GM18909 (cell line): ENCODE measurements at regions not wholly inside any gene's neighbourhood (a gene's known extent, or its start where the extent isn't known, plus 50 kb on each side); places are given as distances from the start of the nearest gene placed in this dataset.
"Not testable (repeated sequence)": the region's sequence is repeated elsewhere in the genome, so short reads cannot be mapped to it uniquely, and the experiment has no call there.

Experiments used
- ATAC-seq: cut with Tn5 transposase; IDR thresholded peaks from one replicate; pipeline ENCODE4 v1.9.1; 2021; ENCODE audit warnings: mild to moderate bottlenecking; ENCODE audit not compliant: unreplicated experiment, poor library complexity

DNA sequence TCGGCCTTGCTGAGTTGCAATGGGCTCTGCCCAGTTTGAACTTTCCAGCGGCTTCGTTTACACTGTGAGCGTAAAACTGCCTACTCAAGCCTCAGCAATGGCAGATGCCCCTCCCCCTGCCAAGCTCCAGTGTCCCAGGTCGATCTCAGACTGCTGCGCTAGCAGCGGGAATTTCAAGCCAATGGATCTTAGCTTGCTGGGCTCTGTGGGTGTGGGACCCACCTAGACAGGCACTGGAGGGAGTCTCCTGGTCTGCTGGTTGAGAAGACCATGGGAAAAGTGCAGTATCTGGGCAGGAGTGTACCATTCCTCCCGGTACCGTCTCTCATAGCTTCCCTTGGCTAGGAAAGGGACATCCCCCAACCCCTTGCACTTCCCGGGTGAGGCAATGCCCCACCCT is 88.2 kb downstream of the KLHL28 start:
- no peak for ATAC-seq

DNA sequence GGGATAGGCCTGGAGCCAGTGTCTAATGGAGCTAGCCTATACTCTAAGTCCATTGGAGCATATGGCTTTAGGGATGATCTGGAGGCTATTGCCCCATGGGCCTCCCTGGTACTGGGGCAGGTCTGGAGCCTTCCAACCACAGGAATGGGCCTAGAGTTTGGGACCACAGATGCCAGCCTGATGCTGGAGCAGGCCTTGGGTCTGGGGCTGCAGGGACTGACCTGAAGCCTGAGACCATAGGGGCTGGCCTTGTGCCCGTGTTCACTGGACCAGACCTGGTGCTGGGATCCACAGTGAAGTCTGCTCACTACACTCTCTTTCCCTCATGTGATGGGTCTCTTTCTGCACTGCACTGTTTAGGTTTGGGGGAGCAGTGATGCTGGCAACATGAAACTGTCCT is 95.0 kb downstream of the KLHL28 start:
- ATAC-seq: no peak

DNA sequence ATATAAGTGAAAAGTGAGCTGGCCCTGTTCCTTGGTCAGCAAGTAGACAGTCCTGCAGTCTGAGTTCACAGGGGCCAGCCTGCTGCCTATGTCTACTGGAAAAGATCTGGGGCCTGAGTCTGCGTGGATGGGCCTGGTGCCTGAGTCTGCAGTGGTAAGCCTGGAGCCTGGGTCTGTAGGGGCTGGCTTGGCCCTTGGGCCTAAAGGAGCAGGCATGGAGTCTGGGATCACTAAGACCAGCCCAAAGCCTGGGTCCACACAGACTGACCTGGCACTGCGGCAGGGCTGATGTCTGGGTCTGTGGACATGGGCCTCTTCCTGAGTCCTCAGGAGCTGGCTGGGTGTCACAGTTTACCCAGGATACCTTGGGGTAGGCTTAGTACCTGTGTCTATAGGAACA is 95.4 kb downstream of the KLHL28 start:
- no peak for ATAC-seq

DNA sequence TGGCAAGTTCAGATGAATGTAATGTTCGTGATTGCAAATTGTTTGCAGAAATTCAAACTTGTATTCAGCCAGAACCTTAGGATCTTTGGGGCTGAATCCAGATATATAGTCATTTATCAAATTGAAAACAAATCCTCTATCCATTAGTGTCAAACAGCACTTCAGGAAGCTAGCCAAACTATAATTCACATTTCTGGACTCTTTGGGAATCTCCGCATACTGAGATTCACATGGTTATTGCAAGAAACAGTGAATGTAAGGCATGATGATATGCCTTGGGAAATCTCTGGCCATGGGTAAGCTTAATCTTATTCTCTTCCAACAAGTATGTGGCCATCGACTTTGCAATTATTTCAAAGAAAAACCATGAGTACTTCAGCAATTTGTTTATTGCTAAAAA is 98.5 kb downstream of the KLHL28 start:
- ATAC-seq: no peak

DNA sequence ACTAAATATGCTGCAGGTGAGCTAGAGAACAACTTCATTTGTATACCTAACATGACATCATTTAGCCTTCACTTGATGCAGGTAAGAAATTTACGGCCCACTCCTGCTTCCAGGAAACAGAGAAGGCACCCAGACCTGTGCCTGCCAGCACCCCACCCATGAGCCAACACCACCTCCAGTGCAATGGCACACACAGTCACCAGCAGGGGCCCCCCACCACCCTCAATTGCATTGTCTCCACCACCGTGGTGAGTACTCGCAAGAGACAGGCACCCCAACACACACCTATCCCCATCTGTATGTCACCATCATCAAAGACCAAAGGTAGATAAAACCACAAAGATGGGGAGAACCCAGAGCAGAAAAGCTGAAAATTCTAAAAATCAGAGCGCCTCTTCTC is 107.6 kb downstream of the KLHL28 start:
- ATAC-seq: no peak

DNA sequence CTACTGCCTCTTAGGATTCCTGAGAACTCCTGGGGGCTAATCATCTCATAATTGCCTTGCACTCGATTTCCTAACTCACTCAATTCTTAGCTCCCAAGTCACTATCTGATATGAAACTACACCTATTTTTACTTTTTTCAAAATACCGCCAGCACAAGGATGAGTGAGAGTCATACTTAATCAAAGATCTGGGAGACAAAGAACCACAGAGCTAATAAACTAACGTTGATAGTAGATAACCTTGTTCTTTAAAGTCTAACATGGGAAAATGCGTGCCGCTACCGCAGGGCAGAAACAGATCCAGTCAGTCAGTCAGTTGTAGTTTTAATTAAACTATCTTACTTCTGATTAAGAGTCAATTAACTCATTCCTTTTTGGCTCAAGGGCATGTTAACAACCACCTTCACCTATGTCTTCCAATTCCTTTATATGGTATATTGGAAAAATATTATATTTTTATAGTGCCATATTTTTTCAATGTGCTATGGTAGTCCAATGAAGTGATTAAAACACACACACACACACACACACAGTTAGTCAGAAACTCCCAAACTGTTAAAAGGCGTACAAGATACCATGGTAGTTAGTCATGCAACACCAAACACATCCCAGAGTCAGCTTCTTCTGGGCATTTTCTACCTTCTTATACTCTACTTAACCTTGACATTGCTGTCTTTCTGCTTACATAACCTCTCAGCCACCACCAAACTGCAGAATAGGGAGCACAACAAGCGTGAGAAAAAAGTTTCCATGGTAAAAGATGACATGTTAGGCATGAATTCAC is 114.0 kb downstream of the KLHL28 start:
- ATAC-seq: no peak

DNA sequence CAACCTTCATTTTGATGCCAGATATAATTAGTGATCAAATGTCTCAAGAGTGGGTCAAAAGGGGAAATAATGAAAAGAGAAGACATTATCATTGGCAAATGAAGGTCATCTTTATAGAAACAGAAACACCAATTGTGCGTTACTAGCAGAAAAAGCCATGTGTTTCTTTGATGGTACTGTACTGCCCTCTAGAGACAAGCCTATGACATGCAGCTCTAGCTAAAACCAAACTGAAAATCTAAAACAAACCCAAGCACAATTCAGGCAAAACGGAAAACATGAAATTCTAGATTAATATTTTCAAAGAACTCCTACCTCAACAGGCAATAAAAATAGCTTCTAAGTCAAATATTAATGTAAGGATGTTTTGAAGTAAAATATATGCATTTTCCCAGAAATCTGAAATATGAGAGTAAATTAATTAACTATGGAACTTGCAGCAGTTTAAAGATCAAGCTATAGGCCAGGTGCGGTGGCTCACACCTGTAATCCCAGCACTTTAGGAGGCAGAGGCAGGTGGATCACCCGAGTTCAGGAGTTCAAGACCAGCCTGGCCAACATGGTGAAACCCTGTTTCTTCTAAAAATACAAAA is 115.4 kb downstream of the KLHL28 start:
- ATAC-seq: peak; percentile 78

DNA sequence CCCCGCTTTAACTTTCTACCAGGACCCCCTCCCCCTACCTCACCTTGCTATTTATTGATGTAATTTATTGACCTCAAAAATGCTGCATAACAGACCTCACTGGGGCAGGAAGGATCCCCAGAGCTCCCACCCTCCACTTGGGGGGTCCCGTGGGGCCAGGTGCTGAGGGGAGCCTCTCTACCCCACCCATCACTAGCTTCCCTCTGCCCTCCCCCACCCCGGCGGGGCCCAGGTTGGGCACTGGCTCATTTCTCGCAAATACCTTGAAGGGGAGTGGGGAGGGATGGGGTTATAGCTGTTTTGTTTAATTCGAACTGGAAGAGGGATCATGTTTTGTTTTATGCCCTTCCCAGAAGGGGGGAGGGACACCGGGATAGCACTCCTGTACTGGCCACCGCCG is 125.8 kb downstream of the KLHL28 start:
- not testable (repeated sequence) for ATAC-seq

DNA sequence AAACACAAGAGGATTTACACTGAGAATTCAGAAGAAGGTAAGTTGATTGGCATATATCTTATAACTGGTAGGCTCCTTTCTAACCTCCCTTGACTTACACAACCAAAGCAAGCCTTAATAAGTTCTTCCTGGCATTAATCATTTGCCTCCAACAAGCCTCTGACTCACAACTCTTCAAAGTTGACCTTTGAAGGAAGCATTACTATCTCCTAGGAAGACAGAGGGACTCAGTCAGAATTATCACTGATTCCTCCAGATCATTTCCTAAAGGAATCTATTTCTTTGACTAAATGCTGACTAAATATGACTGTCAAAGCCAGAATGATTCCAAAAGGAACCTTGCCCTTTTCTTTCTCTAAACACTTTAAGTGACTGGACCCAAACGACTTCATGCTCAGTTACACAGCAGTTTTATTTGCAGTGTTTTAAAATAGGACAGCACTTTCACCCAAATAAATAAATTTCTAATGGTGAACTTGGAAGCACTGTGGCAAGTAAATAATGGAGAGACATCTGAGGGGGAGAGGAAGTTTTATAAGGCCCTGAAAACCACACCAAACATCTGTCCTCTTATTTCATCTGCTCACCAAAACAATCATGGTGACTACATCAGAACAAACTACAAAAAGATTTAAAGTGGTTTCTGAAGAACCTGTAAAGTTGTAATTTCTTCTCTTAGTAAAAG is 128.2 kb downstream of the KLHL28 start:
- ATAC-seq: no peak

DNA sequence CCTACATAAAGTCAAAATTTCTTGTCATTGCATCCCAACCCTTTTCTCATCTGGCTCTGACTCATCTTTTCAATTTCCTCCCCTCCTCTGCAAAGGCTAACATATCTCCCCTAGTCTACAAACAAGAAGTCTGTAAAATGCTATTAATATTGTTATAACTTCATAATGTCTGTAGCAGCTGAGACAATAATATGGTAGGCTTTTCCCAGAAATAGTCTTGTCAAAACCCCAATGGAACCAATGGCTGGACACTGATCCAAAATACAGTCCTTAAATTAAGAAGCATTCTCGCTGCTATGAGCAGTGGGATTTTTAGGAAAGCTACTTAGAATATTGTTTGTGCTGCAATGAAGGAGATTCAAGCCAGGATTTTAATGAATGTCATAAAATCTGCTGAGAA is 131.4 kb downstream of the KLHL28 start:
- no peak for ATAC-seq

DNA sequence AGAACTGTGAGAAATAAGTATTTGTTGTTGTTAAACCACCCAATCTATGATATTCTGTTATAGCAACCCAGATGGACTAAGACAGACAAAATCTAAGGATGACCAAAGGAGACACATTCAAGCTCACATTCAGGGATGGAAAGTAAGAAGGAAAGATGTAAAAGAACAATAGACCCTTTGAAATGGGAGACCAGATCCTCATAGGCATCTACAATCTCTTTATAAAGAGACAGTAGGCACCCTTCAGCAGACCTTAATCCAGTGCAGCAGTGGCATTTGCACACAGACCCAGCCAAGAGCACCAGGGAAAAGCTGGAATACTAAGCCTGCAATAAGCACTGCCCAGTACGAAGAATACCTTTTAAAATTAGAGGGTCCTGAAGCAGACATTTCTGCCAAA is 132.7 kb downstream of the KLHL28 start:
- ATAC-seq: no peak

DNA sequence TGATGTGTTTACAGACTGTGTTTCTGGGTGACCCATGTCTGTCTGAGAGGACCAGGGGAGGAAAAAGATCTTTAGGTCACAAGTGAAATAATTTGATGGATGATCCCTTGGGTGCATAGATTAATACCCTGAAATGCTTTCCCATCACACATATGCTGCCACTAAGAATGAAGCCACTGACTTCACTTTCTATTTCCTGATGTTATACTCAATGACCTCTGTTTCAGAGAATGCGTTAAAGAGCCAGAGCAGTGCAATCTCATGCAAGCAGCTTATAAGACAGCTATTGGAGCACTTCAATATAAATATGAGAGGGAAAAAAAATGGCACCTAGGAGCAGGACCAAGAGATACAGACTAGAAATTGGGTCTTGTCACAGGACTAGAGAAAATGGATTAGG is 133.7 kb downstream of the KLHL28 start:
- ATAC-seq: no peak

DNA sequence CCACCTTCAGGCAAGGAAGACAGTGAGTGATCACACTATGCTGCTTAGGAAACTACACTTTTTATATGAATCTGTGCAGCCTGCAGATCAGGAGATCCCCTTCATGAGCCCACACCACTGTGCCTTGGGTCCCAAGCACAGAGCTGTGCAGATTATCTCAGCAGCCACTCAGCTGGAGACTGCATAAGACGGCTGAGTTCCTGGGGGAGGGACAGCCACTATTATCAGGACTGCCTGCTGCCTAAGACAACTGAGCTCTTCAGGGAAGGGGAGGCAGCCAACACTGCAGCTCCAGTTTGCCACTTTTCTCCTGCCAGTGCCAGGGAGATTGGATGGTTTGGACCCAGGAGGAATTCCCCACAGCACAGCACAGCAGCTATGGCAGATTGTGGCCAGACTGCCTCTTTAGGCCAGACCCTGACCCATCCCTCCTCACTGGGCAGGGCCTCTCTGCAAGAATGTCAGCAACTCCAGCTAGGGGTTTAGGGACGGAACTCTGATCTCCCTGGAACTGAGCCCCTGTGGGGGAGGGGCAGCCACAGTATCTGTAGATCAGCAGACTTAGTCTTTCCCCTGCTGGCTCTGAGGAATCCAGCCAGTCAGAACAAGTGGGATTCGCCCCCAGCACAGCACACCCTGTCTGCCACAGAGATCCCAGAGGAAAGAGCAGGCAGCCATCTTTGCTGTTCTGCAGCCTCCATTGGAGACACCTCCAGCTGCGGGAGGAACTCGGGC is 141.3 kb downstream of the KLHL28 start:
- no peak for ATAC-seq

DNA sequence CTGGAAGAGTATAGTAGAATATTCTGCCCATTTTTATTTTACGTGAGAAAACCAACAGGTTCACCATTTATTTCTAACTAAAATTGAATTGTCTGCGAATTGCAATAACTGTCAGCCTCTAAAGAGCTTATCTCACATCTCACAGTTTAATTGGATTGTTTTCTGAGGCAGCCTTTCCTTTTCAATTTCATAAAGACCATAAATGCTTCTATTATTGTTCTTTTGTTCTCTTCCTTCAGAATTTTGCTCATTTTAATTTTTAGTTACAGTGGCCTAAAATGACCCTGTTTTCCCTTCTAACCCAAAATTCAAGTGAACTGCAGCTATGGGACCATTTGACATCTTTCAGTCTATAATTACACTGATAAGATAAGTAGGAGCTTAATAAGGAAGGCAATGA is 147.6 kb downstream of the KLHL28 start:
- ATAC-seq: no peak

DNA sequence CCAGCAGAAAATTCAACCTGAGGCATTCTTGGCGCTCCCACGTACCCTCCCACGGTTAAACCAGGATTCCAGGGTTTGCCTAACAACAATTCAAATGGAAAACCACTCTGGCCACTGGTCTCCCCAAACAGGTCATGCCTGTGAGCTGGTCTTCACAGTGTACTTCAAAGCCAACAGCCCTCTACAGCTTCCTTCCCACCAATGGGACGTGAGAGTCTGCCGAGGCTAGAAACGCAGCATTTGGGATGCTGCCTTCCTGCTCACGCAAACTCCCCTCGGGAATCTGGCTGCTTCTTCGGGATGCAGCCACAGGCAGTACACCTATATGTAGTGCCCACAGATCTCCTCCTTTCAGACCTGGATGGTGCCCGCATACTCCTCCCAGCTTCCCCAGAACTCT is 149.1 kb downstream of the KLHL28 start:
- ATAC-seq: no peak

DNA sequence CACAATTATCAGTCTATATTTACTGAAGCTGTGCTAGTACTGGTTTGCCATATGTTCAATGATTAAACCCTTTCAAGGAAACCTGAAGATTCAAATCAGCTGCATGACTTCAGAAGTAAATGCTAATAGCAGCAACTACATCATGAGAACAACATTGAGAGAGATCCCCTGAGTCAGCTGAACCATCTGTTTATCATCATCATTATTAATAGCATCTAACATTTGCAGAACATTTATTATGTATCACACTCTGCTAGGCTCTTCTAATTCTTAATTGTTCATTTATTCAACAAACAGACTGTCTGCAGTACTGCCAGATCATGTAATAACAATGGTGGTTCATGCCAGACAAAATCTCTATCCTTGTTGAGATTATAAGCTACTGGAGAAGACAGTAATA is 157.4 kb downstream of the KLHL28 start:
- ATAC-seq: no peak

DNA sequence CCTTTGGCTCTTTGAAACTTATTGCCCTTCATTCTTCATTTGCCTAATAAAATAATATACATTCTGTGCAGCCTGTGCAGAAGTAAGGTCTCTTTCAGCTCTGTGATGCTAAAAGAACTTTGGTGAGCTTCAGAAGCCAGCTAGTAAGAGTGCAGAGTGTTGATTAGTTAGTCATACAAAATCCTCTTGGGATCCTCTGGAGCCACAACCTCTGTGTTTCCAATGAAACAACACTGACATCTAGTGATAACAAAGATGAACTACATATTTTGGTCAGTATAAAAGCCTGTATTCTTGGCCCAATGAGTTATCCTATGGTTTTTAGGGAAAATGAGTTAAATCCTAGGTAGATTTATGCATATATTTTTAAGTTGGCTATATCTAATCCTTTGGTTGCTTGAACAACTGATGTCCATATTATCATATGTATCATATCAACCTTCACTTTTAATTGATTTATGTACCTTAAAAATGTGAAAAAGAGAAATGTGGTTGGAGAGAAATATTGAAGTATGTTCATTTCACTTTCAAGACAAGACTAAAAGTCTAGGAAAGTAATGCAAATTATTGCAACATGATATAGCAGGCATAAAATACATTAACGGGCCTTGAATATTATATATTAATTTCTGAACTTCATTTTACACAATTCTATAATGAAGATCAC is 158.4 kb downstream of the KLHL28 start:
- ATAC-seq: peak; percentile 82

DNA sequence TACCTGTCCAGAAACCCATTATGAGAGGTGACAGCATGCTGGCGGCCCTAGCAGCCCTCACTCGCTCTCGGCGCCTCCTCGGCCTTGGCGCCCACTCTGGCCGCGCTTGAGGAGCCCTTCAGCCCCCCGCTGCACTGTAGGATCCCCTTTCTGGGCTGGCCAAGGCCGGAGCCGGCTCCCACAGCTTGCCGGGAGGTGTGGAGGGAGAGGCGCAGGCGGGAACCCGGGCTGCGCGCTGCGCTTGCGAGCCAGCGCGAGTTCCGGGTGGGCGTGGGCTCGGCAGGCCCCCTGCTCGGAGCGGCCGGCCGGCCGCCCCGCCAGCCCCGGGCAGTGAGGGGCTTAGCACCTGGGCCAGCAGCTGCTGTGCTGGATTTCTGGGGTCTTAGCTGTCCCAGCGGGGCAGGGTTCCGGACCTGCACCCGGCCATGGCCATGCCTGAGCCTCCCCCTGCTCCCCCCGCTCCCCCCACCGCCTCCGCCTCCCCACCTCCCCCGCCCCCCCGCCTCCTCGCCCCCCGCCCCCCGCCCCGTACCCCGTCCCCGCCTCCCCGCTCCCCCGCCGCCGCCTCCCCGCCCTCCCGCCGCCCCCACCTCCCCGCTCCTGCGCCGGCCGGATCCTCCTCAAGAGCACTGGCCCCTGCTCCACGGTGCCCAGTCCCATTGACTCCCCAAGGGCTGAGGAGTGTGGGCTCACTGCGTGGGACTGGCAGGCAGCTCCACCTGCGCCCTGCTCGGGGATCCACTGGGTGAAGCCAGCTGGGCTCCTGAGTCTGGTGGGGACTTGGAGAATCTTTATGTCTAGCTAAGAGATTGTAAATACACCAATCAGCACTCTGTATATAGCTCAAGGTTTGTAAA is 163.1 kb downstream of the KLHL28 start:
- ATAC-seq: no peak

DNA sequence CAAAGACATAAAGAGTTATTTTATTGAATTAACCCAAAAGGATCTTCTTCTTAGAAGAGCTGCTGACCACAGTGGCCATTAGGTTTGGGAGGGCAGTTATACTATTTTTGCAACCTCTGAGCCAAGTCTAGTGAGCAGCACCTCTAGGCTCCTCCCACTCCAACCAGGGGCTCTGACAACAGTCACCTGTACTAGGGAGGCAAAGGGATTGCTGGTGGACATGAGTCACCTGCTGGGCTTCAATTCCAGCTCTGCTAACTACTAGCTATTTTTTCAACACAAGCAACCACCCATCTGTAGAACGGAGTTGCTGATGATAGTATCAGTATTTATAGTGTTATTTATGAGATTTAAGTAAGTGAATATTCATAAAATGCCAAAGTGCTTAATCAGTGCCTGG is 166.0 kb downstream of the KLHL28 start:
- no peak for ATAC-seq

DNA sequence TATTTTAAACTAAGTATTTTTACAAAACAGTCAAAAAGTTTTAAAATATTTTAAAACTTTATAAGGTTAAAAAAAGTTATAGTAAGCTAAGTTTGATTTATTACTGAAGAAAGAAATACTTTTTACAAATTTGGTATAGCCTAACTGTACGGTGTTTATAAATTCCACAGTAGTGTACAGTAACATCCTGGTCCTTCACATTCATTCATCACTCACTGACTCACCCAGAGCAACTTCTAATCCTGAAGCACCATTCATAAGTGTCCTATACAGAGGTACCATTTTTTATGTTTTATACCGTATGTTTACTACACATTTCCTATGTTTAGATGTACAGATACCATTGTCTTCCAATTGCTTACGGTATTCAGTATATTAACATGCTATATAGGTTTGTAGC is 170.0 kb downstream of the KLHL28 start:
- ATAC-seq: no peak
